A549 (cell line): ENCODE measurements at regions not wholly inside any gene's neighbourhood (a gene's known extent, or its start where the extent isn't known, plus 50 kb on each side); places are given as distances from the start of the nearest gene placed in this dataset.

Source experiments
- CEBPB ChIP-seq, 2 experiments: fragments of >200 bp in 1 of 2; sonication (Bioruptor Twin) in 1 of 2; formaldehyde crosslinking in 1 of 2; IDR thresholded peaks; 2 replicates each; pipeline ENCODE4 v1.6.1; 2012 to 2016
- HMGXB4 ChIP-seq: fragments of 250-450 bp; sonication (Bioruptor Pico); IDR thresholded peaks from 2 replicates; pipeline ENCODE4 v1.5.0; 2021; ENCODE audit warnings: mild to moderate bottlenecking, moderate library complexity, borderline replicate concordance
- POLR2A ChIP-seq: IDR thresholded peaks from 2 replicates; pipeline ENCODE4 v1.6.1; 2012; ENCODE audit warnings: mild to moderate bottlenecking, low read length
- RFX5 ChIP-seq: fragments of 450-650 bp; IDR thresholded peaks from 2 replicates; pipeline ENCODE4 v1.7.1; 2014; ENCODE audit warnings: antibody characterized with exemption, mild to moderate bottlenecking, moderate library complexity
- TF ChIP-seq, protein P1 (sequence below): fragments of >200 bp; sonication (Bioruptor Twin); formaldehyde crosslinking; IDR thresholded peaks from 3 replicates; pipeline ENCODE4 v1.5.1; 2016

- TF ChIP-seq POLR2A: no peak
- TF ChIP-seq, protein P1, sequence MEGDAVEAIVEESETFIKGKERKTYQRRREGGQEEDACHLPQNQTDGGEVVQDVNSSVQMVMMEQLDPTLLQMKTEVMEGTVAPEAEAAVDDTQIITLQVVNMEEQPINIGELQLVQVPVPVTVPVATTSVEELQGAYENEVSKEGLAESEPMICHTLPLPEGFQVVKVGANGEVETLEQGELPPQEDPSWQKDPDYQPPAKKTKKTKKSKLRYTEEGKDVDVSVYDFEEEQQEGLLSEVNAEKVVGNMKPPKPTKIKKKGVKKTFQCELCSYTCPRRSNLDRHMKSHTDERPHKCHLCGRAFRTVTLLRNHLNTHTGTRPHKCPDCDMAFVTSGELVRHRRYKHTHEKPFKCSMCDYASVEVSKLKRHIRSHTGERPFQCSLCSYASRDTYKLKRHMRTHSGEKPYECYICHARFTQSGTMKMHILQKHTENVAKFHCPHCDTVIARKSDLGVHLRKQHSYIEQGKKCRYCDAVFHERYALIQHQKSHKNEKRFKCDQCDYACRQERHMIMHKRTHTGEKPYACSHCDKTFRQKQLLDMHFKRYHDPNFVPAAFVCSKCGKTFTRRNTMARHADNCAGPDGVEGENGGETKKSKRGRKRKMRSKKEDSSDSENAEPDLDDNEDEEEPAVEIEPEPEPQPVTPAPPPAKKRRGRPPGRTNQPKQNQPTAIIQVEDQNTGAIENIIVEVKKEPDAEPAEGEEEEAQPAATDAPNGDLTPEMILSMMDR: no peak
- TF ChIP-seq HMGXB4 (CRISPR knock-in tag): no peak
- TF ChIP-seq RFX5: no peak
- TF ChIP-seq CEBPB (IDR thresholded peaks at IDR 0.05): no peak
These were observed 147.4 kb upstream of the PRLR start for GRCh38 chr5:35377653-35378052.
